AG09319 (cell line): ENCODE measurements at regions not wholly inside any gene's neighbourhood (a gene's known extent, or its start where the extent isn't known, plus 50 kb on each side); places are given as distances from the start of the nearest gene placed in this dataset.
"Not testable (repeated sequence)": the region's sequence is repeated elsewhere in the genome, so short reads cannot be mapped to it uniquely, and the experiment has no call there.

Experiments
- DNase-seq: peaks from one replicate; pipeline ENCODE4 v3.0.0-alpha.2; 2010; ENCODE audit warnings: low read depth; ENCODE audit errors: extremely low read depth
- CTCF ChIP-seq: IDR thresholded peaks from 2 replicates; pipeline ENCODE4 v1.5.1; 2011; ENCODE audit warnings: low read depth, mild to moderate bottlenecking, inconsistent platforms, low read length, moderate library complexity

- no peak for DNase-seq
Measured at GRCh38 chr2:118380915-118381653, 292.8 kb downstream of the INSIG2 start.

GRCh38 chr2:118375907-118376485 lies 287.7 kb downstream of the INSIG2 start:
- DNase-seq: no peak

More at GRCh38 chr2:118380915-118381653, 292.8 kb downstream of the INSIG2 start:
- TF ChIP-seq CTCF: no peak

GRCh38 chr2:118374974-118375755 lies 286.9 kb downstream of the INSIG2 start:
- no peak for TF ChIP-seq CTCF
- no peak for DNase-seq

More at GRCh38 chr2:118375907-118376485, 287.7 kb downstream of the INSIG2 start:
- TF ChIP-seq CTCF: no peak

GRCh38 chr2:118372886-118373830 lies 284.9 kb downstream of the INSIG2 start:
- no peak for DNase-seq
- TF ChIP-seq CTCF: no peak

GRCh38 chr2:118371515-118371914 lies 283.2 kb downstream of the INSIG2 start:
- peak; percentile 87 for TF ChIP-seq CTCF
- no peak for DNase-seq

GRCh38 chr2:118369521-118369920 lies 281.2 kb downstream of the INSIG2 start:
- DNase-seq: not testable (repeated sequence)

GRCh38 chr2:118363604-118364003 lies 275.3 kb downstream of the INSIG2 start:
- no peak for DNase-seq

More at GRCh38 chr2:118363604-118364003, 275.3 kb downstream of the INSIG2 start:
- no peak for TF ChIP-seq CTCF
